Neural crest cell (in vitro differentiated cells): ENCODE measurements at regions not wholly inside any gene's neighbourhood (a gene's known extent, or its start where the extent isn't known, plus 50 kb on each side); places are given as distances from the start of the nearest gene placed in this dataset.

ENCODE experiments used
- DNase-seq: peaks from one replicate; pipeline ENCODE4 v3.0.0; 2021; ENCODE audit warnings: low read depth, mixed read lengths, low spot score
- H3K27ac Mint-ChIP-seq: one replicate; pipeline ENCODE4 v1.8.0; 2021; ENCODE audit warnings: mild to moderate bottlenecking, mixed read lengths; ENCODE audit not compliant: unreplicated experiment
- H3K27me3 Mint-ChIP-seq: 2 replicates; pipeline ENCODE4 v1.8.0; 2021; ENCODE audit warnings: low read depth, mild to moderate bottlenecking, mixed read lengths
- H3K36me3 Mint-ChIP-seq: 2 replicates; pipeline ENCODE4 v1.8.0; 2021; ENCODE audit warnings: low read depth, mild to moderate bottlenecking, mixed read lengths
- H3K4me1 Mint-ChIP-seq: 2 replicates; pipeline ENCODE4 v1.8.0; 2021; ENCODE audit warnings: mixed read lengths
- H3K4me3 Mint-ChIP-seq: one replicate; pipeline ENCODE4 v1.8.0; 2021; ENCODE audit warnings: mild to moderate bottlenecking, mixed read lengths
- H3K9me3 Mint-ChIP-seq: 2 replicates; pipeline ENCODE4 v1.8.0; 2021; ENCODE audit warnings: mixed read lengths
- TF ChIP-seq, protein P1 (sequence below): fragments of 200-600 bp; sonication (generic); conservative IDR thresholded peaks from 2 replicates; pipeline ENCODE4 v1.5.0; 2021; ENCODE audit warnings: antibody characterized with exemption, mild to moderate bottlenecking

DNA sequence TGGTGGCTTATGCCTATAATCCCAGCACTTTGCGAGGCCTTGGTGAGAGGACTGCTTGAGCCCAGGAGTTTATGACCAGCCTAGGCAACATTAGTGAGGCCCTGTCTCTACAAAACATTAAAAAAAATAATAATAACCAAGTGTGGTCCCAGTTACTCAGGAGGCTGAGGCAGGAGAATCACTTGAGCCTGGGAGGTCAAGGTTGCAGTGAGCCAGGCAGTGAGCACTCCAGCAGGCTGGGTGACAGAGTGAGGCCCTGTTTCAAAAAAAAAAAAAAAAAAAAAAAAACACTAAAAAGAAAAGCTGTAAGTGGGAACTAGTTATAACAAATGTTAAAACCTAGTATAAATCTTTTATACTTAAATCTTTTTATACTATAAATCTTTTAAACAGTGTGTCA is 146.2 kb upstream of the ITGA4 start:
- no peak overlapping the region for H3K27ac Mint-ChIP-seq
- no peaks in the 10 kb centered on the region for H3K36me3 Mint-ChIP-seq
- H3K4me1 Mint-ChIP-seq = peaks cover 34% of the 10 kb centered on the region
- H3K27me3 Mint-ChIP-seq = no peaks in the 10 kb centered on the region
- TF ChIP-seq, protein P1, sequence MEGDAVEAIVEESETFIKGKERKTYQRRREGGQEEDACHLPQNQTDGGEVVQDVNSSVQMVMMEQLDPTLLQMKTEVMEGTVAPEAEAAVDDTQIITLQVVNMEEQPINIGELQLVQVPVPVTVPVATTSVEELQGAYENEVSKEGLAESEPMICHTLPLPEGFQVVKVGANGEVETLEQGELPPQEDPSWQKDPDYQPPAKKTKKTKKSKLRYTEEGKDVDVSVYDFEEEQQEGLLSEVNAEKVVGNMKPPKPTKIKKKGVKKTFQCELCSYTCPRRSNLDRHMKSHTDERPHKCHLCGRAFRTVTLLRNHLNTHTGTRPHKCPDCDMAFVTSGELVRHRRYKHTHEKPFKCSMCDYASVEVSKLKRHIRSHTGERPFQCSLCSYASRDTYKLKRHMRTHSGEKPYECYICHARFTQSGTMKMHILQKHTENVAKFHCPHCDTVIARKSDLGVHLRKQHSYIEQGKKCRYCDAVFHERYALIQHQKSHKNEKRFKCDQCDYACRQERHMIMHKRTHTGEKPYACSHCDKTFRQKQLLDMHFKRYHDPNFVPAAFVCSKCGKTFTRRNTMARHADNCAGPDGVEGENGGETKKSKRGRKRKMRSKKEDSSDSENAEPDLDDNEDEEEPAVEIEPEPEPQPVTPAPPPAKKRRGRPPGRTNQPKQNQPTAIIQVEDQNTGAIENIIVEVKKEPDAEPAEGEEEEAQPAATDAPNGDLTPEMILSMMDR = no peak
- no peaks in the 10 kb centered on the region for H3K9me3 Mint-ChIP-seq
- DNase-seq = no peak
- no peak overlapping the region for H3K4me3 Mint-ChIP-seq

DNA sequence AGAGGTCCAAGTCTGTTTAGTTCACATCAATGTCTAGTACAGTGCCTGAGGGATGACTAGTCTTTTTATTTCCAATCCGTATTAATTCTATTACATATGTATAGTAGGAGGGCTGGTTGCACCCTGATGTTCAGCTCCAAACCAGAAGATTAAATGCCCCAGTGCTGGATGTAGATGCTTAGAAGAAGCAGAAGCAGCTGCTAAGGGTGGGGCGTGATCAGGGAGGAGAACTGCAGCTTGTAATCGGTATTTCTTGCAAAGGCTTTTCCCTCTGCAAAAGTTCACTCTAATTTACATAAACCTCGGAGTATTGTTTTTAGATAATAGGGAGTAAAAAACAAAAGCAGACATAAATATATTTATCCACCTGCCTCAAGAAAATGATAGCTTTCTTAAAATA is 145.3 kb upstream of the ITGA4 start:
- Mint-ChIP-seq H3K27ac (no peak overlapping the region), H3K4me1 (peaks cover 26% of the 10 kb centered on the region), H3K4me3 (no peak overlapping the region), H3K27me3 (no peaks in the 10 kb centered on the region), H3K9me3 (no peaks in the 10 kb centered on the region), H3K36me3 (no peaks in the 10 kb centered on the region)
- no peak for DNase-seq
- TF ChIP-seq, protein P1 = no peak

DNA sequence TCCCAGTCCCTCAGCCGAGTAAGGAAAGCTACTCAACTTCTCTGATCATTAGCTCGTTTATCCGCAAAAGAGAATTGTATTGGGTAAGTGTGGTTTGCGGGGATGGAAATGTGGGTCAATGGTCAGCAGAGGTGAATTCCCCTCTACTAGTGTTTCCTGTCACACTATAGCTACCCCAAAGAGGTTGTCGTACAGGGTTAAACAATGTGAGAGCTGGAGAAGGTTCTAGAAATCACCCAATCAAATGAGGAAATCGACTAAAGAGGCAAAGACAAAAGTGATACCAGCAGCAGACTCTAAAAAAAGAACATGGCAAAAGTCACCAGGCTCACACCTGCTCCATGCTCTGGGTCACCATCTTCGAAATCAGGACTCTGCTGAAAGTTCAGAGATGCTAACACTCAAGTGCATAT is 144.7 kb upstream of the ITGA4 start:
- H3K4me1 Mint-ChIP-seq = peaks cover 20% of the 10 kb centered on the region
- no peaks in the 10 kb centered on the region for H3K27me3 Mint-ChIP-seq
- no peak overlapping the region for H3K27ac Mint-ChIP-seq
- no peaks in the 10 kb centered on the region for H3K9me3 Mint-ChIP-seq
- TF ChIP-seq, protein P1 = no peak
- H3K36me3 Mint-ChIP-seq = no peaks in the 10 kb centered on the region
- H3K4me3 Mint-ChIP-seq = no peak overlapping the region
- no peak for DNase-seq

DNA sequence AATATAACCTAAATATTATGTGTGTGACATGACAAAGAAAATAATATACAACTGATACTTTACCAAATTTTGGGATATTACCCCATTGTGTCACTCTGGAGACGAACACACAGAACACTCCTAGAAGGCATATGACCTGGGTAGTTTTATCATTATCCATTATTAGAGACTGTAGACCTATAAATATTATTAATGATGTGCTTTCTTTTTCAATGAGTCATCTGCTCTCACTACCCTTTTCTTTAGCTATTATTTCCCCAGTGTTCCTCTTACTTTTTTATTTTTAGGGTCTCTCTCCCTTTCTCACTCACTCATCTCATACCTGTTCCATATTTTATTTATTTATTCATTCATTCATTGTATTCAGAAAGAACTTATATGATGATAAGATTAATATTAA is 143.3 kb upstream of the ITGA4 start:
- Mint-ChIP-seq H3K4me1 (peaks cover 23% of the 10 kb centered on the region), H3K9me3 (no peaks in the 10 kb centered on the region), H3K36me3 (no peaks in the 10 kb centered on the region), H3K27me3 (no peaks in the 10 kb centered on the region), H3K4me3 (no peak overlapping the region), H3K27ac (no peak overlapping the region)
- TF ChIP-seq, protein P1 = no peak
- DNase-seq = no peak

DNA sequence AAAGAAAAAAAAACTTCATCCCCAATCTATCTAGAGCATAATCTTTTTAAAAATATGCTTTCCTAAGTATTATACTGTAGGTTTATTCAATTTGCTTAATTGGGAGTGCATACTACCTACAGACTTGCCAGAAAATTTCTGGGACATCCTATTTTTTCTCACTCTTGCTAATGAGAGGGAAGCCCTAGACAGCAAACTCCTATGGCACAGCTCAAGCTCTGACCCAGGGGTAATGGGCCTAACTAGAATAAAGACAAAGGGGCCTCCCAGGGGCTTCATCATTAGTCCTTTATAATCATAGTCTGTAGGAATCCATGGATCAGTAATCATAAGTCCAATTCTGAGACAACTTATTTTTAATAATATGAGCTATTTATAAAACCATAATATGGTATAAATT is 142.6 kb upstream of the ITGA4 start:
- Mint-ChIP-seq H3K27ac (no peak overlapping the region), H3K4me3 (no peak overlapping the region), H3K27me3 (no peaks in the 10 kb centered on the region), H3K4me1 (peaks cover 23% of the 10 kb centered on the region), H3K9me3 (no peaks in the 10 kb centered on the region), H3K36me3 (no peaks in the 10 kb centered on the region)
- no peak for DNase-seq
- TF ChIP-seq, protein P1 = no peak

DNA sequence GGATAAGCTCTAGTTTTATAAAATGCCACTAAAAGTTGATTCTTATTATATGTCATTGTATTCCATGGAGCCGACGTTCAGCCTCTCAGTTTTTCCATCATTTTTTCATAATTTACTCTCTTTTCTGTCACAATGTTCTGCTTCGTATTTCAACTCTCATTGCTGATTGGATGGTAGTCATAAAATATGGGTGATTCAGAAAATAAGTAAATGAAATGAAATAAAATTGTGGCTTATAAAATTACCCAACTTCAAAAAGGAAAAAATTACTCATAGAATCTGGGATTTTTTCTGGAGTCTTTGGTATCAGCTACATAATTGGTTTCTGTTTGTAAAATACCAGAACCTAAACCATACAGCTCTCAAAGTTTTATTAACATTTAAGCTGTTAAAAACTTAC is 139.7 kb upstream of the ITGA4 start:
- no peaks in the 10 kb centered on the region for H3K9me3 Mint-ChIP-seq
- TF ChIP-seq, protein P1 = no peak
- H3K4me3 Mint-ChIP-seq = no peak overlapping the region
- DNase-seq = no peak
- peaks cover 21% of the 10 kb centered on the region for H3K4me1 Mint-ChIP-seq
- no peaks in the 10 kb centered on the region for H3K27me3 Mint-ChIP-seq
- H3K36me3 Mint-ChIP-seq = no peaks in the 10 kb centered on the region
- H3K27ac Mint-ChIP-seq = no peak overlapping the region
